GM12864 (cell line): ENCODE measurements at regions not wholly inside any gene's neighbourhood (a gene's known extent, or its start where the extent isn't known, plus 50 kb on each side); places are given as distances from the start of the nearest gene placed in this dataset.

Source experiments
- DNase-seq: peaks from one replicate; pipeline ENCODE4 v3.0.0-alpha.2; 2011; ENCODE audit warnings: low read depth
- H3K4me3 ChIP-seq: 2 replicates; pipeline ENCODE4 v1.5.1; 2011; ENCODE audit warnings: mild to moderate bottlenecking, low read depth, low read length, control low read depth
- TF ChIP-seq, protein P1 (sequence below): IDR thresholded peaks from 2 replicates; pipeline ENCODE4 v1.5.1; 2011; ENCODE audit warnings: low read depth, mild to moderate bottlenecking, moderate library complexity, low read length, control low read depth, inconsistent platforms; ENCODE audit errors: missing control alignments

DNA sequence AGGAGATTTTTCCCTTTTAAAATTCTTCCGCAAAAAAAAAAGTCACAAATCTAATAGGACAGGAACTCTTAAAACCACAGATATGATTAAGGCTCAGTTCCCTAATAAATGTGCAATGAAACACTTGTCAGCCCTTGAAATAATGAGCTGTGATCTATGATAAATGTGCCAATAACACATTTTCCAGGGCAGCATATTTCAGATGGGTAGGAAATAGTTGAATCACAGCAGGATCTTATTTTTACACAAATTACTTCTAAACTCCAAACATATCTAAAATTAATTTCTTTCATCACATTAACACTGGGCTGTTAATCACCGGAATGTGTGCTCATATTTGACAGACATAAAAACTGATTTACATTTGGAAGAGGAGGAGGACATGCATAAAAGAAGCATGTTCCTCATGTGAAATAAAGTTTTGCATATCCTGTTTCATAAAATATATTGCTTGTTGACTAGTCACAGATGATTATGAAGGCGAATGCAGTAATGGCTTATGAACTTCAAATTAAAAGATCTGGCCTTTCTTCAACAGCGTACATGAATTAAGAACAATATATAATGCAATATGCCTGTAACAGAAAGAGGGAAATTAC is 281.4 kb downstream of the PAX3 start:
- TF ChIP-seq, protein P1, sequence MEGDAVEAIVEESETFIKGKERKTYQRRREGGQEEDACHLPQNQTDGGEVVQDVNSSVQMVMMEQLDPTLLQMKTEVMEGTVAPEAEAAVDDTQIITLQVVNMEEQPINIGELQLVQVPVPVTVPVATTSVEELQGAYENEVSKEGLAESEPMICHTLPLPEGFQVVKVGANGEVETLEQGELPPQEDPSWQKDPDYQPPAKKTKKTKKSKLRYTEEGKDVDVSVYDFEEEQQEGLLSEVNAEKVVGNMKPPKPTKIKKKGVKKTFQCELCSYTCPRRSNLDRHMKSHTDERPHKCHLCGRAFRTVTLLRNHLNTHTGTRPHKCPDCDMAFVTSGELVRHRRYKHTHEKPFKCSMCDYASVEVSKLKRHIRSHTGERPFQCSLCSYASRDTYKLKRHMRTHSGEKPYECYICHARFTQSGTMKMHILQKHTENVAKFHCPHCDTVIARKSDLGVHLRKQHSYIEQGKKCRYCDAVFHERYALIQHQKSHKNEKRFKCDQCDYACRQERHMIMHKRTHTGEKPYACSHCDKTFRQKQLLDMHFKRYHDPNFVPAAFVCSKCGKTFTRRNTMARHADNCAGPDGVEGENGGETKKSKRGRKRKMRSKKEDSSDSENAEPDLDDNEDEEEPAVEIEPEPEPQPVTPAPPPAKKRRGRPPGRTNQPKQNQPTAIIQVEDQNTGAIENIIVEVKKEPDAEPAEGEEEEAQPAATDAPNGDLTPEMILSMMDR = no peak
- no peak for DNase-seq
- no peak overlapping the region for H3K4me3 ChIP-seq

DNA sequence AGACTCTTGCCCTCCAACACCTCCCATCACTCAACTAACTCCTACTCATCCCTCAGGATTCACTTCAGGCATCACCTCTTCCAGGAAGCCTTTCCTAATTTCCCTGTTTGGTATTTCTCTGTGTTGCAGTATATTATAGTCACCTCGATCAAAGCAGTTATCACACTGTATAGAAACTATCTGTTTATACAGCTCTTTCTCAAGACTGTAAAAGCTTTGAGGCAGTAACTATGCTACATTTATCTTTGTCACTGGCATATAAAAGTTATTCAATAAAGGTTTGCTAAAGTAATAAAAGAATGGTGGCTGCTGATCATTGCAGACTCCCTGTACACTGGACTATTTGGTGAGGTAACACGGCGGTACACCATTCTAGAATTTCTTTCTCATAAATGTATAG is 284.9 kb downstream of the PAX3 start:
- no peak for DNase-seq
- H3K4me3 ChIP-seq = no peak overlapping the region
- TF ChIP-seq, protein P1 = no peak

DNA sequence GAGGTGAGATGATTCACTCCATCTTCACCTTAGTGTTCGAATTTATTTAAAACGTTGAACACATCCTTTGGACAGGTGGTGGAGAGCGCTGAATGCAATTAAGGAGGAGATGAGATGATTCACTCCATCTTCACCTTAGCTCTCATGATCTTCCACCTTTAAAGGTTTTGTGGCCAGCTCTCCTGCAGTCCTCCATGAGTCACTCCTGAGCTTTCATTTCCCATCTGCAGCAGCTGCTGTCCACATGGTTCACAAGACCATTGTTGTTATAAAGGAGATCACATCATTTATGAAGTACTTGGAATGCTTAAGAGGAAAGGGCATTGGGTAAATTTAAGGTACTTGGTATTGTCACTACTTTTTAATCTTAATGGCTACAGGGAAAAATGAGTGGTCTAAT is 298.5 kb downstream of the PAX3 start:
- DNase-seq = no peak
- TF ChIP-seq, protein P1 = no peak
- H3K4me3 ChIP-seq = no peak overlapping the region

DNA sequence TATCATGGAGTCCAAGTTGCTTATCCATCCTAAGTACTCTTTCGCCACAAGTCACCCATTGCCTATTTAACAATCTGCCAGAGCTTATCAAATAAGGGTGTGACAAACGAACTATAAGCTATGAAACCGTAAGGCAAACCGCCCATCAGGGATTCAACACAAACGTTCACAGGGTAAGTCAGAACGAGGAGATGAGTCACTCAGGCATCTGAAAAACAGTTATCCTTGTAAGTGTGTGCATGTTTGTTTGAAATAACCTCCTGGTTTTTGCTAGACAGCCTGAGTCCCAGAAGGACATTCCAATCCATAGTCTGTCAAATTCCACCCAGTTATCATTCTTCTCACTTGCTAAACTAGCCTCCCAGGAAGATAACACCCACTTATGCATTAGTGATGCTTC is 299.1 kb downstream of the PAX3 start:
- DNase-seq = no peak
- H3K4me3 ChIP-seq = no peak overlapping the region
- TF ChIP-seq, protein P1 = no peak

DNA sequence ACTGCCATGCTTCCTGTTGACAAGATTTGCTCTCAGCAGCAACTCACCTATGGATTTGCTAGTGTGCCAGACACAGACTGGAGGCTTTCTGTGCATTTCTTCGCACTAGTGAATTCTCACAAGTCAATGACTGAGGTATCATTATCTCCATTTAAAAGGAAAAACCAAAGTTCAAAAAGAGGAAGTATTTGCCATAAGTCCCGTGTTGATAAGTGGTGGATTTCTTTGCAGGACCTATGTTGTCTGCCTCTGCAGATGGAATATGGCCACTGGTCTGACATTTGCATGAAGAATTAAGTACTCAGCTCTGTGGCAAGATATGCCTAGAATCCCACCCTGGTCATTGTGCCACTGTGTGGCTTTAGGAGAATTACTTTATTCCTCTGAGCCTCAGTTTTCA is 299.6 kb downstream of the PAX3 start:
- TF ChIP-seq, protein P1 = no peak
- no peak for DNase-seq
- no peak overlapping the region for H3K4me3 ChIP-seq

DNA sequence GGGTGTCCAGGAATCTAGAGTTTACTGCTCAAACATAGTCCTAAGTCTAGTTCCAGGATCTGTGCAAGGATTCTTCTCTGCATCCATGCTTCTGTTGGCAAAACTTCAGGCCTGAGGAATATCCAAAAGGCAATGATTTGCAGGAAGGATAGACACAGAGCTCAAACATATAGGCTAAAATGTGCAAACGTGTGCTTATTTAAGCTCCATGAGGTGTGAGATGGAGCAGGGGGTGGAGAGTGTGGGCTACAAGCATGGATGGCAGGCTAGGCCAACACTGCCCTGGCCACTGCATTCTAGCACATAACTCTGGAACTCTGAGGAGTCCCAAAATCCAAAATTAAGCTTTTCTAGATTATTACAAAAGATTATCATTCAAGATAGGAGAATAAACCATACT is 301.1 kb downstream of the PAX3 start:
- H3K4me3 ChIP-seq = no peak overlapping the region
- TF ChIP-seq, protein P1 = no peak
- DNase-seq = no peak

DNA sequence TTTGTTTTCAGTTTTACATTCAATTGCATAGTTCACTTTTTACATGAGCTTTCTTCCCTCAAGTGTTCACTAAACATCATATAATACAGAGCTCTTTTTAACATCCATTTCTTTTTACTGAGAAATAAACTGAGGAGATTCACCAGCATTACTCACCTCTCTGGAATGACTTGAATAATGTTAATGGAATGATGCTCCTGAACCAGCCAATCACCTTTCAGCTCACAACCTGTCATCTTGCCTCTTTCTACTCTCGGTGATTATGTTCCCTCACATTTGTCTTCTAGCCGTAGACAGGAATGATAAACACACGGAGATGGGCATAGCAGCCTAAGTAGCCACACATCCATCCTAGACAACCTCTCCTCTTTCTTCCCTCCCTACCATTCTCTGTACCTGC is 301.7 kb downstream of the PAX3 start:
- TF ChIP-seq, protein P1 = no peak
- DNase-seq = no peak
- no peak overlapping the region for H3K4me3 ChIP-seq
